HepG2 (cell line): ENCODE measurements at regions not wholly inside any gene's neighbourhood (a gene's known extent, or its start where the extent isn't known, plus 50 kb on each side); places are given as distances from the start of the nearest gene placed in this dataset.

ENCODE experiments used
- ATAC-seq: fragments of 200-7000 bp; cut with Tn5 transposase; 3 replicates; pipeline ENCODE4 v1.9.1; 2020; ENCODE audit warnings: mild to moderate bottlenecking, moderate library complexity
- BruUV-seq: library from RNA; stranded (reverse); fragments of 400-500 nt; replicated peaks from 2 replicates; lab custom pipeline; 2021; lab: Mats Ljungman, UMichigan
- CTCF ChIA-PET: fragments of 300-600 bp; formaldehyde crosslinking; extraction: SDS; loops from one replicate; lab custom pipeline; 2021; ENCODE audit warnings: low total read pairs, inconsistent platforms, low intra/inter-chr PET ratio; lab: Yijun Ruan, JAX
- POLR2A ChIA-PET: fragments of 350-600 bp; sonication (Branson Sonifier 250); formaldehyde crosslinking; loops from one replicate; lab custom pipeline; 2020; ENCODE audit warnings: antibody characterized with exemption, inconsistent platforms; lab: Yijun Ruan, JAX
- DNase-seq: peaks from one replicate; pipeline ENCODE4 v3.0.0-alpha.2; 2015; ENCODE audit warnings: low spot score
- FAIRE-seq: peaks from 3 replicates; lab custom pipeline; 2011; peaks lifted over from hg19 to GRCh38; lab: Jason Lieb, UNC
- H2AFZ ChIP-seq: one replicate; pipeline ENCODE4 v1.6.1; 2011; ENCODE audit warnings: low read length, inconsistent platforms
- H3K27ac ChIP-seq: fragments of 300-600 bp; 3 replicates; pipeline ENCODE4 v1.8.0; 2011; ENCODE audit warnings: mixed run types, mild to moderate bottlenecking, mixed read lengths, low read length, inconsistent platforms; ENCODE audit not compliant: insufficient read depth; ENCODE audit errors: extremely low read length
- H3K27me3 ChIP-seq, 2 experiments: fragments of 200-600 bp in 1 of 2; 2 replicates in 1 of 2; 3 replicates in 1 of 2; pipeline versions ENCODE4 v1.6.0 to v1.8.0; 2011; ENCODE audit warnings: low read length in 2 of 2, mild to moderate bottlenecking in 2 of 2, moderate library complexity in 2 of 2, inconsistent platforms in 1 of 2; ENCODE audit not compliant: insufficient read depth in 2 of 2, control insufficient read depth in 1 of 2
- H3K36me3 ChIP-seq, 2 experiments: fragments of 200-600 bp in 1 of 2; replicated peaks in 1 of 2; 2 replicates in 1 of 2; 3 replicates in 1 of 2; pipeline versions ENCODE4 v1.5.1 to v1.8.0; 2011; ENCODE audit warnings: low read length in 2 of 2, inconsistent platforms in 1 of 2; ENCODE audit not compliant: insufficient read depth in 2 of 2, control insufficient read depth in 1 of 2
- H3K4me1 ChIP-seq: 2 replicates; pipeline ENCODE4 v1.5.1; 2012; ENCODE audit warnings: low read length, inconsistent platforms; ENCODE audit not compliant: insufficient read depth
- H3K4me2 ChIP-seq: 2 replicates; pipeline ENCODE4 v1.6.0; 2011; ENCODE audit warnings: low read depth, low read length, inconsistent platforms
- H3K4me3 ChIP-seq, 3 experiments: fragments of 200-600 bp in 1 of 3; sonication (generic), shearing (Covaris generic) in 1 of 3; replicated peaks in 1 of 3; 2 replicates each; pipeline ENCODE4 v1.5.1; 2011 to 2016; ENCODE audit warnings: low read length in 3 of 3, inconsistent platforms in 2 of 3, low read depth in 2 of 3, mild to moderate bottlenecking in 2 of 3, control low read depth in 1 of 3, mixed read lengths in 1 of 3; ENCODE audit not compliant: insufficient read depth in 1 of 3
- H3K79me2 ChIP-seq: one replicate; pipeline ENCODE4 v1.6.1; 2011; ENCODE audit warnings: low read length, inconsistent platforms; ENCODE audit not compliant: insufficient read depth
- H3K9ac ChIP-seq: 2 replicates; pipeline ENCODE4 v1.6.0; 2011; ENCODE audit warnings: mild to moderate bottlenecking, low read depth, low read length, inconsistent platforms; ENCODE audit not compliant: insufficient read depth
- H3K9me3 ChIP-seq: 2 replicates; pipeline ENCODE4 v1.5.1; 2012; ENCODE audit warnings: mild to moderate bottlenecking, low read length
- H4K20me1 ChIP-seq: 2 replicates; pipeline ENCODE4 v1.6.0; 2011; ENCODE audit warnings: inconsistent platforms, mild to moderate bottlenecking, low read length, moderate library complexity; ENCODE audit not compliant: insufficient read depth
- ATAD3A ChIP-seq: sonication (generic); formaldehyde crosslinking; IDR thresholded peaks from 2 replicates; pipeline ENCODE4 v1.4.0; 2020; ENCODE audit warnings: missing genetic modification reagents
- ATF7 ChIP-seq, 2 experiments: fragments of 450-650 bp in 1 of 2; sonication (generic) in 1 of 2; formaldehyde crosslinking in 1 of 2; IDR thresholded peaks; 2 replicates each; pipeline versions ENCODE4 v1.4.0 to v1.6.1; 2016 to 2020; ENCODE audit warnings: antibody characterized with exemption in 1 of 2, mild to moderate bottlenecking in 1 of 2, missing genetic modification reagents in 1 of 2
- CREB1 ChIP-seq, 2 experiments: fragments of 450-650 bp in 1 of 2; IDR thresholded peaks; 2 replicates each; pipeline ENCODE4 v1.6.1; 2016 to 2017; ENCODE audit warnings: control low read depth in 1 of 2, mild to moderate bottlenecking in 1 of 2, missing compliant biosample characterization in 1 of 2, missing genetic modification characterization in 1 of 2
- EEA1 ChIP-seq: sonication (generic); formaldehyde crosslinking; IDR thresholded peaks from 2 replicates; pipeline ENCODE4 v1.5.1; 2020; ENCODE audit warnings: mild to moderate bottlenecking, missing genetic modification reagents, borderline replicate concordance
- KMT2B ChIP-seq: IDR thresholded peaks from 2 replicates; pipeline ENCODE4 v1.6.1; 2016; ENCODE audit warnings: missing genetic modification reagents, missing compliant biosample characterization
- MED8 ChIP-seq: sonication (generic); formaldehyde crosslinking; IDR thresholded peaks from 2 replicates; pipeline ENCODE4 v1.8.1; 2023; ENCODE audit warnings: mild to moderate bottlenecking, missing genetic modification reagents; ENCODE audit not compliant: insufficient replicate concordance
- RFX3 ChIP-seq: IDR thresholded peaks from 2 replicates; pipeline ENCODE4 v1.6.1; 2016; ENCODE audit warnings: missing biosample characterization, missing genetic modification reagents
- SMARCE1 ChIP-seq: fragments of 450-650 bp; IDR thresholded peaks from 2 replicates; pipeline ENCODE4 v1.6.1; 2017; ENCODE audit warnings: borderline replicate concordance
- XBP1 ChIP-seq: sonication (generic); formaldehyde crosslinking; IDR thresholded peaks from 2 replicates; pipeline ENCODE4 v1.5.0; 2020; ENCODE audit warnings: missing genetic modification reagents
- YEATS4 ChIP-seq: sonication (generic); formaldehyde crosslinking; IDR thresholded peaks from 2 replicates; pipeline ENCODE4 v1.4.0; 2020; ENCODE audit warnings: missing genetic modification reagents, borderline replicate concordance
- ZNF496 ChIP-seq: sonication (generic); formaldehyde crosslinking; IDR thresholded peaks from 2 replicates; pipeline ENCODE4 v1.8.1; 2023; ENCODE audit warnings: mild to moderate bottlenecking, moderate library complexity, missing genetic modification reagents; ENCODE audit not compliant: insufficient replicate concordance
- WGBS: methylation state at CpG from one replicate; pipeline ENCODE4 v1.1.6; 2017; ENCODE audit warnings: low lambda C conversion rate; 5-methylcytosine and 5-hydroxymethylcytosine counted together
- in situ Hi-C: cut with HindIII; loops from 2 replicates; pipeline ENCODE4 v1.10.0; 2017; ENCODE audit warnings: low pct_unique_long_range_greater_than_20kb; ENCODE audit not compliant: extremely low pct_ligation_motif_present
- intact Hi-C: fragments of 100-400 bp; cut with micrococcal nuclease; formaldehyde crosslinking; loops from one replicate; pipeline ENCODE4 v1.10.0; 2022; ENCODE audit not compliant: unreplicated experiment

GRCh38 chr5:175181331-175181730 is 262.7 kb downstream of the DRD1 start:
- H3K4me2 ChIP-seq: no peak overlapping the region
- H3K4me1 ChIP-seq: no peaks in the 10 kb centered on the region
- H3K27ac ChIP-seq: no peak overlapping the region
- FAIRE-seq (no peak), ATAC-seq (no peak), DNase-seq (no peak)
- 0 out of 5 replicates have a peak, but pooled peaks cover 0 to 5% of the 10 kb centered on the region in 2 experiments for H3K27me3 ChIP-seq
- CTCF ChIA-PET: no interaction called here
- no TSS peak for BruUV-seq
- intact Hi-C loops: no loop called here
- 5% methylated on average over 3 of the region's 3 CpGs for WGBS
- H4K20me1 ChIP-seq: no peaks in the 10 kb centered on the region
- POLR2A ChIA-PET: no interaction called here
- H3K36me3 ChIP-seq: no peaks in the 10 kb centered on the region
- TF ChIP-seq EEA1 (CRISPR knock-in tag) (no peak), RFX3 (no peak), YEATS4 (CRISPR knock-in tag) (no peak), KMT2B (CRISPR knock-in tag) (no peak), ATAD3A (no peak), MED8 (CRISPR knock-in tag) (no peak), SMARCE1 (no peak), XBP1 (no peak)
- TF ChIP-seq, all 625 proteins: peak for 0
- no peaks in the 10 kb centered on the region for H3K9me3 ChIP-seq
- H3K4me3 ChIP-seq: no peak overlapping the region
- H2AFZ ChIP-seq: no peak overlapping the region
- H3K9ac ChIP-seq: no peak overlapping the region
- H3K79me2 ChIP-seq: no peaks in the 10 kb centered on the region
- in situ Hi-C loops: no loop called here

GRCh38 chr5:175170899-175171298 is 273.1 kb downstream of the DRD1 start:
- Histone ChIP-seq H3K27me3 (no peaks in the 10 kb centered on the region), H3K79me2 (no peaks in the 10 kb centered on the region), H4K20me1 (no peaks in the 10 kb centered on the region), H3K9ac (no peak overlapping the region), H3K9me3 (no peaks in the 10 kb centered on the region), H3K36me3 (no peaks in the 10 kb centered on the region), H3K4me2 (no peak overlapping the region), H3K27ac (no peak overlapping the region), H2AFZ (no peak overlapping the region), H3K4me1 (no peaks in the 10 kb centered on the region), H3K4me3 (no peak overlapping the region)
- ChIA-PET CTCF (no interaction called here), POLR2A (no interaction called here)
- DNase-seq (no peak), FAIRE-seq (no peak), ATAC-seq (no peak)
- in situ Hi-C loops: no loop called here
- BruUV-seq: no TSS peak
- WGBS: 0% methylated on average over 1 of the region's 1 CpG
- TF ChIP-seq CREB1 (IDR thresholded peaks at IDR 0.05) (peak; percentile 83), CREB1 (CRISPR knock-in tag; IDR thresholded peaks at IDR 0.05) (no peak), ATF7 (IDR thresholded peaks at IDR 0.05) (peak; percentile 90), ATF7 (CRISPR knock-in tag; IDR thresholded peaks at IDR 0.05) (no peak), ZNF496 (CRISPR knock-in tag) (no peak)
- intact Hi-C loops: no loop called here
